Nephron (organoid): ENCODE measurements at regions not wholly inside any gene's neighbourhood (a gene's known extent, or its start where the extent isn't known, plus 50 kb on each side); places are given as distances from the start of the nearest gene placed in this dataset.

Experiments used
- H3K27ac Mint-ChIP-seq, 3 experiments: 2 replicates each; pipeline ENCODE4 v1.8.0; 2020; ENCODE audit warnings: mixed read lengths in 3 of 3, mild to moderate bottlenecking in 2 of 3, moderate library complexity in 1 of 3
- H3K27me3 Mint-ChIP-seq: 2 replicates; pipeline ENCODE4 v1.8.0; 2021; ENCODE audit warnings: low read depth, mild to moderate bottlenecking, moderate library complexity, mixed read lengths
- H3K36me3 Mint-ChIP-seq: 2 replicates; pipeline ENCODE4 v1.8.0; 2020; ENCODE audit warnings: low read depth, mixed read lengths
- H3K4me1 Mint-ChIP-seq: 2 replicates; pipeline ENCODE4 v1.8.0; 2020; ENCODE audit warnings: mixed read lengths
- H3K4me3 Mint-ChIP-seq, 3 experiments: 2 replicates each; pipeline ENCODE4 v1.8.0; 2020; ENCODE audit warnings: mild to moderate bottlenecking in 3 of 3, mixed read lengths in 3 of 3, moderate library complexity in 2 of 3
- H3K9me3 Mint-ChIP-seq: 2 replicates; pipeline ENCODE4 v1.8.0; 2020; ENCODE audit warnings: mixed read lengths
- CTCF ChIP-seq, 3 experiments: fragments of 200-600 bp; sonication (generic); IDR thresholded peaks; one replicate each; pipeline ENCODE4 v1.5.0; 2021; ENCODE audit warnings: antibody characterized with exemption in 3 of 3; ENCODE audit not compliant: unreplicated experiment in 3 of 3

- no peak for TF ChIP-seq CTCF (IDR thresholded peaks at IDR 0.05; ENCODE audit: unreplicated experiment in 3 of 3)
- H3K27me3 Mint-ChIP-seq: no peaks in the 10 kb centered on the region
- H3K27ac Mint-ChIP-seq: no peak overlapping the region
Observed at GRCh38 chr15:47388299-47388698, 329.0 kb upstream of the SEMA6D start.

GRCh38 chr15:47390208-47390765 is 327.0 kb upstream of the SEMA6D start:
- TF ChIP-seq CTCF (IDR thresholded peaks at IDR 0.05; ENCODE audit: unreplicated experiment in 3 of 3): no peak
- H3K27me3 Mint-ChIP-seq: no peaks in the 10 kb centered on the region
- H3K27ac Mint-ChIP-seq: no peak overlapping the region
- H3K4me1 Mint-ChIP-seq: peaks cover 16% of the 10 kb centered on the region
- no peaks in the 10 kb centered on the region for H3K9me3 Mint-ChIP-seq
- H3K36me3 Mint-ChIP-seq: no peaks in the 10 kb centered on the region
- H3K4me3 Mint-ChIP-seq: no peak overlapping the region

More at GRCh38 chr15:47388299-47388698, 329.0 kb upstream of the SEMA6D start:
- Mint-ChIP-seq H3K36me3 (no peaks in the 10 kb centered on the region), H3K4me1 (peaks cover 29% of the 10 kb centered on the region), H3K4me3 (no peak overlapping the region), H3K9me3 (no peaks in the 10 kb centered on the region)

GRCh38 chr15:47394286-47394809 is 323.0 kb upstream of the SEMA6D start:
- H3K9me3 Mint-ChIP-seq: no peaks in the 10 kb centered on the region

GRCh38 chr15:47395076-47395475 is 322.2 kb upstream of the SEMA6D start:
- no peak overlapping the region for H3K27ac Mint-ChIP-seq
- peaks cover 20% of the 10 kb centered on the region for H3K4me1 Mint-ChIP-seq
- no peak overlapping the region for H3K4me3 Mint-ChIP-seq
- H3K36me3 Mint-ChIP-seq: no peaks in the 10 kb centered on the region
- no peaks in the 10 kb centered on the region for H3K9me3 Mint-ChIP-seq
- H3K27me3 Mint-ChIP-seq: no peaks in the 10 kb centered on the region
- no peak for TF ChIP-seq CTCF (IDR thresholded peaks at IDR 0.05; ENCODE audit: unreplicated experiment in 3 of 3)

More at GRCh38 chr15:47394286-47394809, 323.0 kb upstream of the SEMA6D start:
- no peaks in the 10 kb centered on the region for H3K27me3 Mint-ChIP-seq
- H3K27ac Mint-ChIP-seq: no peak overlapping the region
- H3K4me3 Mint-ChIP-seq: no peak overlapping the region
- H3K36me3 Mint-ChIP-seq: no peaks in the 10 kb centered on the region
- H3K4me1 Mint-ChIP-seq: peaks cover 20% of the 10 kb centered on the region
- TF ChIP-seq CTCF (IDR thresholded peaks at IDR 0.05; ENCODE audit: unreplicated experiment in 3 of 3): no peak

- Mint-ChIP-seq H3K4me1 (peaks cover 6% of the 10 kb centered on the region), H3K27me3 (no peaks in the 10 kb centered on the region), H3K27ac (no peak overlapping the region), H3K36me3 (no peaks in the 10 kb centered on the region), H3K4me3 (no peak overlapping the region), H3K9me3 (no peaks in the 10 kb centered on the region)
- TF ChIP-seq CTCF (IDR thresholded peaks at IDR 0.05; ENCODE audit: unreplicated experiment in 3 of 3): no peak
Observed at GRCh38 chr15:47397655-47398054, 319.6 kb upstream of the SEMA6D start.

- Mint-ChIP-seq H3K27me3 (peaks cover 5% of the 10 kb centered on the region), H3K4me1 (peaks cover 6% of the 10 kb centered on the region), H3K9me3 (no peaks in the 10 kb centered on the region), H3K4me3 (no peak overlapping the region), H3K27ac (no peak overlapping the region), H3K36me3 (no peaks in the 10 kb centered on the region)
- no peak for TF ChIP-seq CTCF (IDR thresholded peaks at IDR 0.05; ENCODE audit: unreplicated experiment in 3 of 3)
Observed at GRCh38 chr15:47398132-47398531, 319.2 kb upstream of the SEMA6D start.
